GM18868 (cell line): ENCODE measurements at regions not wholly inside any gene's neighbourhood (a gene's known extent, or its start where the extent isn't known, plus 50 kb on each side); places are given as distances from the start of the nearest gene placed in this dataset.
A peak's percentile ranks its signal among the peaks of the same experiment; 100 is the strongest.

Source experiments
- ATAC-seq: cut with Tn5 transposase; IDR thresholded peaks from one replicate; pipeline ENCODE4 v1.9.1; 2021; ENCODE audit warnings: mild to moderate bottlenecking, moderate library complexity; ENCODE audit not compliant: unreplicated experiment

DNA sequence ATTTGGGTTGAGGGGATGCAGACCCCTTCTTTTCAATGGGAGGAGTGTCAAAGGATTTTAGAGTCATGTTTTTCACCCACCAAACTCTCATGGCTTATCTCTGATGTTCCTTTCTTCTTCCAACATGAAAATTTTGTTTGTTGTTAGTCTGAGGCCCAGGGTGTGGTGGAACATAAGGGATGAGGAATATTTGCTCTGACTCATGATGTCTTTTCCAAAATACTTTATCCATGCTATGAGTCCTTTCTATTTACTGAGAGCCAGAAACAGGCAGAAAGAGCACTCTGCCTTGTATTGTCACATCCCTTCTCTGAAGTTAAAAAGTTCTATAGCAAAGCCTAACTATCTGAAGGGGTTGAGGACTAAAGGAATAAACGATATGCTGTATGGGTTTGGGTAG is 61.6 kb upstream of the GYPA start:
- ATAC-seq: no peak

DNA sequence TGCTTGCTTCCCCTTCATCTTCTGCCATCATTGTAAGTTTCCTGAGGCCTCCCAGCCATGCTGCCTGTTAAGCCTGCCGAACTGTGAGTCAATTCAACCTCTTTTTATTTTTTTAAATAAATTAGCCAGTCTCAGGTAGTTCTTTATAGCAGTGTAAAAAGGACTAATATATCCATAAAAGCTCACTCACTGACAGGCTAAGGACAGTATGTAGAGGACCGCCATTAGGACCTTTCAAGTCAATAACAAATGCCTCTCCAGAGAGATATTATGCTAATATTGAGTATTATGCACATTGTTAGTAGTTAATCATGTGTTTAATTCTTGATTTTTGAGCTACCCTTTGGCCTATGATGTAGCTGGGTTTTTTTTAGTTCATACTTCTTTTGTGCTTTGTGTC is 62.6 kb upstream of the GYPA start:
- ATAC-seq: no peak

DNA sequence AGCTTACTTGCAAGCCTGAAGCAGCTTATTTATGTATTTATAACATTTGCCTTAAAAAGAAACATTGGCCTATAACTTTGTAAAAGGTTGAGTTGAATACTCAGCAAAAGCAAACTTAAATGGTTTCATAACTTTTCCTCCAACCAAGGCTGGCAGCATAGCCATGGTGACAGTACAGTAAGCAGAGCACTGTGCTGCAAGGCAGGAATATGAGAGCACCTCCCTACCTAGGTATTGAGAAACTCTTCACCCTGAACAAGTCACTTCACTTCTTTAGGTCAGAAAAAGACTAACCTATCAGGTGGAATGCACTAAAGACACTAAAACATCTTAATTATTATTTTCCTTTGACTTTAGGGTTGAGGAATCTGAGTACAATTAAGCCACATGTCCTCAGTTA is 63.9 kb upstream of the GYPA start:
- ATAC-seq: no peak

DNA sequence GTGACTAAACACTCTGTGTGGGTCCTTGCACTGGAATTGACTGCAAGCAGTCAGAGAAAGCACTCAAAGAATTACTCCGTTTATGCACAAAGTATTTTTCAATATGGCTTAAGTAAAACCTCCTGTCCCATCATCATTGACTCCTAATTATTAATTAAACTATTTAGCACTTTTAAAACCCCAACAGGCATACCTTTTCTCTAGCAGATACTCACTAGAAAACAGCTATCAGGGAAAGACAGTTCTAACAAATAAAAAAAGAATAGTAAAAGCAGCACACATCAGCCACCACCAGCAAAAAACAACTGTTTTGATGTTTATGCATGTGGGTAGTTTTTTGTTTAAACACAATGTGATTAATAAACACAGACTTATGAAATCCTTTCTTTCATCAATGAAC is 66.2 kb upstream of the GYPA start:
- ATAC-seq: no peak

DNA sequence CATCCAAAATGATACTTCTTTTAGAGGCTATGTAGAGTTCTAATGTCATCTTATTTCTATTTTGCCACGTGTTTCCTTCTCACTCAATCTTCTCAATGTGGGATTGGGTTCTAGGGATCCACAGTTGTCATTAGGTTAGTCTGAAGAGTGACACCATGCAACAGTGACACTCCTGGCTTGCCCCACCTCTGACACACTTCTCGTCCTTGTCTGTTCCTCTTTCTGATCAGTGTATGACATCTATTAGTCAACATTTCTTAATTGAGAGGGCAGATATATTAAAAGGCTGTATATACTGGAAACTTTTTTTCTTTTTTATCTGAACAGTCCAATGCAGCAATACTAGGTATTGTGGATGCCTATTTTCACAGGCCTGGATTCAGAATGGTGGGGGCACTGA is 67.6 kb upstream of the GYPA start:
- no peak for ATAC-seq

DNA sequence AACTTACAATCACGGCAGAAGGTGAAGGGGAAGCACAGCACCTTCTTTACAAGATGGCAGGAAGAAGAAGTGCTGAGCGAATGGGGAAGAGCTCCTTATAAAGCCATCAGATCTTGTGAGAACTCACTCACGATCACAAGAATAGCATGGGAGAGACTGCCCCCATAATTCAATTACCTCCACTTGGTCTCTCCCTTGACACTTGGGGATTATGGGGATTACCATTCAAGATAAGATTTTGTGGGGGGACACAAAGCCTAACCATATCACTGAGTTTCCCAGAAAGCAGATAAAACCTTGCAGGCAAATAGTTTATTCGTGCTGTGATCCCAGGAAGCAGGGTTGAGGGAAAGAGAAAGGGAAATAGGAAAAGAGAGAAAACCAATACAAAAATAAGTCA is 69.0 kb upstream of the GYPA start:
- ATAC-seq: no peak

DNA sequence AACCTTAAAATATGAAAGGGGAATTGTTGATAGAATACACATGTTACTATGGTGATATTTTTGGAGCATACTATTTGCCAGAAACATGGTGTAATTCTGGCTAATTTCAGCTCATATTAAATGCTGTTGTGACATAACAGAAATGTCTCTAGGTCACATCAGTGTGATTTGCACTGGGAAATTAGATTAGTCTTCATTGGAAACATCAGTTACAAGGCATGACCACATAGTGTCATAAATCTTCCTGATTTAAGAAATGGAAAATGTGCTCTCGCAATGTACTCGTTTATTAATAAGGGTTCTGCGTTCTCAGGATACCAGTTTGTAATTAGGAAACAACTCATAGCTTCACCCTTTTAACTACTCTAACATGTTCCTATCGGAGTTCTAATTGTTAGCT is 72.9 kb upstream of the GYPA start:
- ATAC-seq: no peak

DNA sequence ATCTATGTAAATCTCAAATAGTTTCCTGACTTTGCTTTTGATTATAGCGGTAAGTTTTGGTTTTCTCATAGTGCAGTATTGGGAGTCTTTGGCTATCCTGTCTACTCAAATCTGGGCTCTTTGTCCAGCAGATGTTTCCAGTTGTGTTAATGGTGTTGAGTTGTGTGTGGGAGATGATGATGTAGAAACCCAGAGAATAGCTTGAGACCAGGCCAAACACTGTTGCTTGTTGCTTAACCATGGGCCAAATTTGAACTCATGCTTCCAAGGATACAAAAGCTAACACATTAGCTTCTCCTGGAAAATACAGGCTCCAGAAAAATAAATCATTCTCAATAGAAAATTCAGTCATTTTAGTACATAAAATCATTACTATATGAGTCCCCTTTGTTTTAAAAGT is 82.6 kb upstream of the GYPA start:
- no peak for ATAC-seq

DNA sequence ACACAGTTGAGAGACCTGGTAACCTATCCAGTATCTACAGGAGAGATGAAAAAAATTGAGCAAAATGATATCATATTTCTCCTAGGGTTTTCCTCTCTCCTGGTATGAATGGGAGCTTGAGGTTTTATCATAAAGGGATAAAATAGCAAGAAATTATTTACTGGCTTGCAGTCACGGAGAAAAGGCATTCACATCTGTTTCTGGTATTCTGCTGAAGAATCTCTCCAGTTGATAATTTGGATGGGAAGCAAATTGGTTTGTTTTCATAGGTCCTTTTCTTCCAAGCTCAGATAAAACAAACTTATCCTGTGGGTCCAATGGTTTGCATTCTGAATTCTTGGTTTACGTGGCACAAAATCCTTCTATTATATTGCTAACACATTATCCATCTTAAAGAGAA is 83.1 kb upstream of the GYPA start:
- no peak for ATAC-seq

DNA sequence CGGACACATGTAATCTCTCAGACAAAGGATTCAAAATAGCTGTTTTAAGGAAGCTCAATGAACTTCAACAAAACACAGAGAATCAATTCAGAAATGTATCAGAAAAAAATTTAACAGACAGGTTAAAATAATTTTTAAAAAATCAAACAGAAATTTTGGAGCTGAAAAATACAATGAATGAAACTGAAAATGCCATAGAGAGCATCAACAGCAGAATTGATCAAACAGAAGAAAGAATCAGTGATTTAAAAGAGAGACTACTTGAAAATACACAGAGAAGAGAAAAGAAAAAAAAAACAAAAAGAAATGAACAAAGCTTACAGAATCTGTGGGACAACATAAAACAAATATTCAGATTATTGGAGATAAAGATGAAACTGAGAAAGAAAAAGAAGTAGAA is 118.8 kb upstream of the GYPA start:
- no peak for ATAC-seq

DNA sequence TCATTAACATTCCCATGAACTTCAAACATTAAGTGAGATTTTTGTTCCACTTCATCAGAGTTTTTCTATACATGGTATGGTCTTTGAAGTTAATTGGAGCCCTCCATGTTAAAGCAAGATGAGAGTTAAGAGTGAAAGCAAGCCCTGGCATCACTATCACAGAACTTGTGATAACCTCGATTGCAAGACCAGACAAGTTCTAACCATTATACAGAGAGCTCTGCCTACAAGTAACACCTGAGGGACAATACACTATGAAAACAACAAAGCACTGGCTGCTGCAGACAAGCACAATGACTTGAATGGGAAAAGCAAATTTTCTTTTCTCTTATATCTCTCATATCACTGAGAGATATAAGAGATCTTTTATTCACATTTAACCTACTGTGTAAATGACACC is 126.6 kb upstream of the GYPA start:
- ATAC-seq: no peak

DNA sequence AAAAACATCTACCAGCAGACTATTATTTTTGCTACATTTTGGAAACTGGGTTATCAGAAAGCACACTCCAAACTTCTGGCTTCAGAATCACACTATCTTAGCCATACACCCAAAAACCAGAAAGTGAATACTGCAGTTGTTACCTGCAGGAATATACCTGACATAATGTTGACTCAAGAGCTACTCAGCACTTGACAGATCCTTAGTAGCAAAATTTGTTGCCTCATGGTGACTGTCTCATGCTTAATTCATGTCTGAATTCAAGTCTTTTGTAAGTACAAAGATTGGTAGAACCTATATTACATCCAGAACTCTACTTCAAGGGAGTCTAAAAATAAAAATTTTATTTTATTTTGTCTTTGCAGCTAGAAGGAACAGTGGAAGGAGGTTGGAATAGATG is 140.2 kb upstream of the GYPA start:
- ATAC-seq: no peak

DNA sequence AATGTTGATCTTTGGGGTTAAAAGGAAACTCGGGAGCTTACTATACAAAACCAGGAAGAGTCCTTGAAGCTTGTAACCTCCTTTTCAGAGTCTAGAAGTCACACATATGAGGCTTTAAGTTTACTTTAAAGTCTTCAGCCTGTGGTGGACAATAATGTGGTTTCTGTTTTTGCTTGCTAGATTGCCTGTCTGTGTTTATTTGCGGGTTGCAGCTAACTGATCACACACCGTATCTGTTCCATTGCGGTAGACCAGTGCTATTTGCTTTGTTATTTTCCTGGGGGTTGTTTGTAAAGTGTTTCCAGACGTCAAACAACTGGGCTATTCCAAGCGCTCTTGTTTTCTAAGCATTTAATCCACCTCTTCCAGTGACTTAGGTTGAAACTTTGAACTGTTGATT is 143.0 kb upstream of the GYPA start:
- no peak for ATAC-seq

DNA sequence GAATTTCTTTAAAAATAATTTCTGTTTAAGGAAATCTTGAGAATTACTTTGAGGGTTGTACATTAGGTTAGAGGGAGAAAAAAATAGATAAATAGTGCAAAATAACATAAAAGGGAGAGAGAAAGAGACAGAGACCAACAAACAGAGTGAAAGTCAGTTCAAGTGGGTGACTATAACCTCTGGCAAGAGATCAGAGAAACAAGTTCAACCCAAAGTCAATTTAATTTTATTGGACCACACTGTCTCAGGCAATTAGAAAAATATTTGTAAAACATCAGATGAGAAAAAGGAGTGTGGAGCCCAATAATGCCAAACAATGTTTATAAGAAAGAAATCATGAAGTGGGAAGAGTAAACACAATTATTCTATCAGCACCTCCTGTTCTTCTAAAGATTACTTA is 143.5 kb upstream of the GYPA start:
- ATAC-seq: no peak

DNA sequence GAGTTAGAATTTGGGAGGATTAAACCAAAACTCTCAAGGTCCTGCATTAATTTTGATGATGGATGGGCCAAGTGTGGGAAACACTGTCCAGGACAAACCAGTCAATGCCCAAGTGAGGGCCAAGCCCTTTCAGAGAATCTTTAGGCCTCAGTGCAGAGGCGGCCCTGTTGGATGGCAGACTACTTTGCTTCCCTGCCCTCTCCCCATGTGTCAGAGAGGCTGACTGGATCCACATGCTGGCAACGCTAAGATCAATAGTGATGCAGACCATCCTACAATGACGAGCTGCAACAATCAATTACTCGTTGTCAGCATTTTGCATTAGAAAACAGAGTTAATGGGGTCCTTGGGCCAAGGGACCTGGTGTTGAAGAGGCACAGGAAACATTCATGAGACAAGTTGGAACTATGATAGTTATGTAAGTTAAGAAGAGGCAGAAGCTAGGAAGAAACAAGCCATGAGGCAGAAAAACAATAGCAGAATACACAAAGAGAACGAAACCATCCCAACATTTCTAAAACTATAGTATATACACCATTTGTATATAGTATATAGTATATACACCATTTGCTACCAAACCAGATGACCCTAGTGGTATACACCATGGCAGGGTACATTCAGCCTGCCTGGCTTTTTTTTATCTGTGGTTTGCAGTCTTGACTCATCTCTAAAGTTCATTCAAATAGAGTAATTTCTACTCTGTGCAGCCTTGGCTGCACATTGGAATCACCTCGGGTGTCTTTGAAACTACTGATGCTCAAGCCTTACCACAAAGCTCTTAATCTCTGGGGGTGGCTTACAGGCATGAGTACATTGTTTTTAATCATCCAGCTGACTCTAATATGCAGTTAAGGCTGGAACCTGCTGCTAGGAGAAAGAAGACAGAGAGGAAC is 147.7 kb upstream of the GYPA start:
- ATAC-seq: peak; percentile 96

DNA sequence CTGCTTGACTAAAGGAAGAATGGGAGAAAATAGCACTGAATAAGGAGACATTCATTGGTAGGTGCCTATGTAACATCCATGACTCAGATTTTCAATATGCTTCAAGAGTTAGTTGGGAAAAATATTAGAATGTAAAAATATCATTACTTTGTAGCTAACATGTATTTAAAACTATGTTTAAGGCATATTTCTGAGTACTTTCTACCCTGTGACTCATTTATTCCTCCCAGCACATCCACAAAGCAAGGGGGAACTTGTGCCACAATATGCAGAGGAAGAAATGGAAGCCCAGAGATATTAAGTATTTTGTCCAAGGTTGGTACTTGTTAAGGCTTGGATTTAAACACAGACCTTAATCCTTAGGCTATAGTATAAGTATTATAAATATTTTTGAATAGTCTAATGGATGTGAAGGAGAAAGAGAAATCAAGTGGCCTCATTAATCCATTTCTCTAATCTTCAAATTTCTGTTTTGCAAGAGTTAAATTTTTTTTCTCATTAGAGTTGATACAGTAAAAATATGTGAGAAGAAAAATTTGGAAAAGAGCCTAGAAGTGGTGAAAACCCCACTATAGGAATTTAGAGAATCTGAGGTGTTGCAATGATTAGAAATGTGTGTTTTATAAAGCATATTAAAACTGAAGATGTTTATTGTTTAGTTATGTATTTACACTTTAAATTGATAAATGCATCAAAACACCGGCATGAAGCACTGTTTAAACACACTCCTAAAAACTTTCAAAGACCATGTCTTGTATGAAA is 149.3 kb upstream of the GYPA start:
- ATAC-seq: no peak

DNA sequence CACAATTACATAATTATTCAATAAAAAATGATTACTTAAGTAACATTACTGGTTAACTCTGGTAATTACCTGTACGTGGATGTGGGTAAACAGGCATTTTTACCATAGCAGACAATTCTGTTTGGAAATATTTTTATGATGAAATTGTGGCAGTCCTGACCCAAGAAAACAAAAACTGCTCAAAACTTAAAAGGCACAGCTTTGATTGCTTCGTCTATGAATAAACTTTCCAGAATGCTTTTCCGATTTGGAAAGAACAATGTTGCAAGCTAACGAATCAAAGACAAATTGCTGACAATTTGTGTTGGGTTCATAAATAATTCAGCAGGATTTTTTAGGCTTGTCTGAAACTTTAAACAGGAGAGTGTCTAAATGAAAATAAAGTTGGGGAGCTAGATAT is 150.6 kb upstream of the GYPA start:
- no peak for ATAC-seq

DNA sequence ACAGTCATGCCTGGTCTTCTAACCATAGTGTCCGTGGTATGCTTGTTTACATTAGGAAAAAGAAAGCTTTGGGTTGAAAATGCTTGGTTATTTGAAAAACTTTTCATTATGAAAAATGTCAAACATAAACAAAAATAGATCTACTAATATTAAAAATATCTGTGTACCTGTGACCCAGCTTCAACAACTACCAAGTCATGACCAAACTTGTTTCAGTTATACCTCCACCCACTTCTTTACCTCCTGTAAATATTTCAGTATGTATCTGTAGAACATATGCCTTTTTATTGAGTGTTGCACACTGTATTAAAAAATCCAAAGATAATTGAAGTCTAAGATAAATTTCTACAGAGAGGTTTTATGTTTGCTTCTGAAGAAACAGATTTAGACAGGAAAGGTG is 153.7 kb upstream of the GYPA start:
- ATAC-seq: no peak

DNA sequence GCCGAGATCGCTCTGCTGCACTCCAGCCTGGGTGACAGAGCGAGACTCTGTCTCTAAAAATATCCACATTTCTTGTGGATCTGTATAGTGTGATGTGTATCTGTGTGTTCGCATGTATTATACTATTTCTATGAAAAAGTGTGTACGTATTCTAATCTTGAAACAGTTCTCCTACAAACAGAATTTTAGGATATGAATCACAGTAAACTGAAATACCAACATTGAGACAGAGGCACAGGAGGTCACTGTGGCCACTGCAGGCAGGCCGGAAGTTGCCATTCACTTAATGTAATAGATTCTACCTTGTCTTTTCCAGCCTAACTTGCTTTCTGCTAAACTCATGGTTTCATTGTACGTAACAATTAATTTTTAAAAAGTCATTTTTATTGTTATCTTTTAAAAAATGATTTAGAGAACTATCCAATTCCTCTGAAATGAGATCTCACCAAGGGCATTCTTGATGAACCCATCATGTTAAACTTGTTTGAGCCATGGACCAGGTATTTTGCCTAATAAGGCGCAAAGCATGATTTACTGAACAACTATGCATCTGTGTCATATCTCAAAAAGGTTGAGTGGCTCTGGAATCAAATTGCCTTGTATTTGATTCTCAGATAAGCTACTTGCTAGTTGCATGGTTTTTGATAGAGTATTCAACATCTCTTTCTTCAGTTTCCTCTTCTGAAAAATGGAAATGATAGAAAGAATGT is 154.9 kb upstream of the GYPA start:
- no peak for ATAC-seq

DNA sequence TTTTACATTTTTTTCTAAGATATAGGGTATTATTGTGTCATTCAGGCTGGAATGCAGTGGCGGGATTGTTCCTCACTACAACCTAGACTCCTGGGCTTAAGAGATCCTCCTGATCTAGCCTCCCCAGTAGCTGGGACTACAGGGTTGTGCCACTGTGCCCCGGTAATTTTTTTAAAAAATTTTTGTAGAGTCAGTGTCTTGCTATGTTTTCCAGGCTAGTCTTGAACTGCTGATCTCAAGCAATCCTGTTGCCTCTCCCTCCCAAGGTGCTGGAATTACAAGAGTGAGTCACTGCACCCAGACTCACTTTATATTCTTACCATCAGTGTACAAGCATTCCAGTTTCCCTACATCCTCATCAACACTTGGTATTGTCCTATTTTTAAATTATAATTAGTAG is 156.4 kb upstream of the GYPA start:
- ATAC-seq: no peak

DNA sequence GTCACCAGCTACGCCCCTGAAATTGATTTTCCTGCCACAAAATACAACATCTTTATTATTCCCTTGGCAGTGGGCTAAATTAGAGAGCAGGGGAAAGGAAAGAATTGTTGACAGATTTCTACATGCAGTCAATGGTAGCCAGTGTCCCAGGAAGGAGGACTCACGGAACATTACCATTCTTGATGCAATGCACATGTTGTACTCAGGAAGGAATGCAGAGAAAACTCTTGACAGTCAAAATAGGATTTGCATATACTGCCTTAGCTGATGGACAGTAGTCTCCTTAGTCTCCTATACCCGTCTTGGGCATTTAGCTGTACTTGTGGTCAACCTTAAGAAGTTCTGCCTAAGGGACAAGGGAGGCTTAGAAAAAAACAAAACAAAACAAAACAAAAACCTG is 158.0 kb upstream of the GYPA start:
- ATAC-seq: no peak

DNA sequence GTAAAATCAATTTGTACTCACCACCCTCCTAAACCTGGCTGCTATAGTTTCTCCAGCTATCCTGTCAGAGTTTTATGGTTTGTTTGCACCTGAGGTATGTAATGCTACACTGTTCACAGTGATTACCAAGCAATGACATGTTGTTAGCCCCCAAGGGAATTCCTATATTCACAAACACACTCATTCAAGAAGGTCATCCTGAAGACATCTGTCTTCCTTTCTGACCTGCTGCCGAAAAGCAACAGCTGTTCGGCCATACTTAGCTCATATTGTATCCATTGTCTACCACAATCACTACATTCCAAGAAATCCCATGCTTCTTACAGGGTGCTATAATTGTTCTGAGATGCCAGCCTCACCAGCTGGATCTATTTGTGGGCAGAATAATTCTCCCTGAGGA is 160.1 kb upstream of the GYPA start:
- ATAC-seq: no peak
